Mucosa of stomach (tissue), 1 donor: ENCODE measurements at regions not wholly inside any gene's neighbourhood (a gene's known extent, or its start where the extent isn't known, plus 50 kb on each side); places are given as distances from the start of the nearest gene placed in this dataset.

Experiments
- H3K27me3 ChIP-seq: one replicate; pipeline ENCODE4 v1.7.0; 2013; ENCODE audit warnings: mild to moderate bottlenecking, low read length; ENCODE audit not compliant: control insufficient read depth, insufficient read depth
- H3K36me3 ChIP-seq: one replicate; pipeline ENCODE4 v1.7.0; 2013; ENCODE audit warnings: low read length; ENCODE audit not compliant: control insufficient read depth, insufficient read depth
- H3K4me1 ChIP-seq: one replicate; pipeline ENCODE4 v1.7.0; 2013; ENCODE audit warnings: mild to moderate bottlenecking, low read length; ENCODE audit not compliant: control insufficient read depth, insufficient read depth
- H3K4me3 ChIP-seq: one replicate; pipeline ENCODE4 v1.7.0; 2013; ENCODE audit warnings: low read length
- H3K9ac ChIP-seq: one replicate; pipeline ENCODE4 v1.7.0; 2013; ENCODE audit warnings: mild to moderate bottlenecking, low read length, moderate library complexity
- H3K9me3 ChIP-seq: one replicate; pipeline ENCODE4 v1.7.0; 2013; ENCODE audit warnings: mild to moderate bottlenecking, low read length, moderate library complexity; ENCODE audit not compliant: control insufficient read depth
- donor health status: Pancreatic carcinoma.

- Histone ChIP-seq H3K9ac (no peak overlapping the region), H3K4me3 (no peak overlapping the region), H3K27me3 (no peaks in the 10 kb centered on the region), H3K36me3 (no peaks in the 10 kb centered on the region), H3K9me3 (no peaks in the 10 kb centered on the region), H3K4me1 (no peaks in the 10 kb centered on the region)
Observed at GRCh38 chr1:199684686-199685273, 342.7 kb upstream of the NR5A2 start.

GRCh38 chr1:199685369-199685768, 342.1 kb upstream of the NR5A2 start:
- Histone ChIP-seq H3K4me1 (no peaks in the 10 kb centered on the region), H3K27me3 (no peaks in the 10 kb centered on the region), H3K36me3 (no peaks in the 10 kb centered on the region), H3K9me3 (no peaks in the 10 kb centered on the region), H3K4me3 (no peak overlapping the region), H3K9ac (no peak overlapping the region)

GRCh38 chr1:199687321-199687720, 340.2 kb upstream of the NR5A2 start:
- H3K4me3 ChIP-seq, result no peak overlapping the region

GRCh38 chr1:199688133-199688676, 339.3 kb upstream of the NR5A2 start:
- Histone ChIP-seq H3K36me3 (no peaks in the 10 kb centered on the region), H3K9me3 (no peaks in the 10 kb centered on the region), H3K4me1 (no peaks in the 10 kb centered on the region), H3K4me3 (no peak overlapping the region), H3K27me3 (no peaks in the 10 kb centered on the region), H3K9ac (no peak overlapping the region)

More at GRCh38 chr1:199687321-199687720, 340.2 kb upstream of the NR5A2 start:
- no peaks in the 10 kb centered on the region for H3K27me3 ChIP-seq
- H3K9ac ChIP-seq, result no peak overlapping the region
- no peaks in the 10 kb centered on the region for H3K36me3 ChIP-seq
- H3K4me1 ChIP-seq, result no peaks in the 10 kb centered on the region
- no peaks in the 10 kb centered on the region for H3K9me3 ChIP-seq

- no peaks in the 10 kb centered on the region for H3K27me3 ChIP-seq
- no peaks in the 10 kb centered on the region for H3K9me3 ChIP-seq
- H3K4me3 ChIP-seq, result no peak overlapping the region
- no peak overlapping the region for H3K9ac ChIP-seq
- no peaks in the 10 kb centered on the region for H3K4me1 ChIP-seq
- no peaks in the 10 kb centered on the region for H3K36me3 ChIP-seq
Observed at GRCh38 chr1:199688774-199689173, 338.7 kb upstream of the NR5A2 start.

GRCh38 chr1:199690496-199690895, 337.0 kb upstream of the NR5A2 start:
- H3K9me3 ChIP-seq, result no peaks in the 10 kb centered on the region
- no peaks in the 10 kb centered on the region for H3K4me1 ChIP-seq
- no peaks in the 10 kb centered on the region for H3K27me3 ChIP-seq
- H3K36me3 ChIP-seq, result no peaks in the 10 kb centered on the region
- no peak overlapping the region for H3K9ac ChIP-seq
- H3K4me3 ChIP-seq, result no peak overlapping the region

GRCh38 chr1:199691540-199691939, 336.0 kb upstream of the NR5A2 start:
- Histone ChIP-seq H3K9ac (no peak overlapping the region), H3K4me3 (no peak overlapping the region), H3K27me3 (no peaks in the 10 kb centered on the region)

GRCh38 chr1:199693724-199694123, 333.8 kb upstream of the NR5A2 start:
- Histone ChIP-seq H3K4me3 (no peak overlapping the region), H3K36me3 (no peaks in the 10 kb centered on the region), H3K4me1 (no peaks in the 10 kb centered on the region), H3K27me3 (no peaks in the 10 kb centered on the region), H3K9ac (no peak overlapping the region), H3K9me3 (no peaks in the 10 kb centered on the region)

More at GRCh38 chr1:199691540-199691939, 336.0 kb upstream of the NR5A2 start:
- Histone ChIP-seq H3K4me1 (no peaks in the 10 kb centered on the region), H3K9me3 (no peaks in the 10 kb centered on the region), H3K36me3 (no peaks in the 10 kb centered on the region)

- H3K9me3 ChIP-seq, result no peaks in the 10 kb centered on the region
- H3K27me3 ChIP-seq, result no peaks in the 10 kb centered on the region
- no peaks in the 10 kb centered on the region for H3K4me1 ChIP-seq
- no peaks in the 10 kb centered on the region for H3K36me3 ChIP-seq
- no peak overlapping the region for H3K4me3 ChIP-seq
- H3K9ac ChIP-seq, result no peak overlapping the region
Observed at GRCh38 chr1:199696225-199696624, 331.3 kb upstream of the NR5A2 start.

- H3K4me1 ChIP-seq, result no peaks in the 10 kb centered on the region
- H3K4me3 ChIP-seq, result no peak overlapping the region
- no peaks in the 10 kb centered on the region for H3K27me3 ChIP-seq
- H3K9ac ChIP-seq, result no peak overlapping the region
- H3K9me3 ChIP-seq, result no peaks in the 10 kb centered on the region
- H3K36me3 ChIP-seq, result no peaks in the 10 kb centered on the region
Observed at GRCh38 chr1:199698222-199698621, 329.3 kb upstream of the NR5A2 start.

- H3K27me3 ChIP-seq, result no peaks in the 10 kb centered on the region
- H3K9ac ChIP-seq, result no peak overlapping the region
- no peaks in the 10 kb centered on the region for H3K9me3 ChIP-seq
- no peaks in the 10 kb centered on the region for H3K4me1 ChIP-seq
- H3K4me3 ChIP-seq, result no peak overlapping the region
- no peaks in the 10 kb centered on the region for H3K36me3 ChIP-seq
Observed at GRCh38 chr1:199700551-199700950, 327.0 kb upstream of the NR5A2 start.

- Histone ChIP-seq H3K4me1 (no peaks in the 10 kb centered on the region), H3K9me3 (no peaks in the 10 kb centered on the region), H3K27me3 (no peaks in the 10 kb centered on the region), H3K9ac (no peak overlapping the region), H3K4me3 (no peak overlapping the region), H3K36me3 (no peaks in the 10 kb centered on the region)
Observed at GRCh38 chr1:199701726-199702125, 325.8 kb upstream of the NR5A2 start.

GRCh38 chr1:199704231-199704630, 323.3 kb upstream of the NR5A2 start:
- H3K9me3 ChIP-seq, result no peaks in the 10 kb centered on the region
- H3K4me3 ChIP-seq, result no peak overlapping the region
- no peaks in the 10 kb centered on the region for H3K4me1 ChIP-seq
- H3K36me3 ChIP-seq, result no peaks in the 10 kb centered on the region
- no peak overlapping the region for H3K9ac ChIP-seq
- no peaks in the 10 kb centered on the region for H3K27me3 ChIP-seq
